Esophagus squamous epithelium (tissue), 4 donors: ENCODE measurements at regions not wholly inside any gene's neighbourhood (a gene's known extent, or its start where the extent isn't known, plus 50 kb on each side); places are given as distances from the start of the nearest gene placed in this dataset.

Source experiments
- POLR2A ChIP-seq, 4 donors: fragments of 450-650 bp; IDR thresholded peaks; one replicate each; pipeline ENCODE4 v1.6.1; 2017; ENCODE audit warnings: antibody characterized with exemption in 4 of 4, mild to moderate bottlenecking in 4 of 4, moderate library complexity in 3 of 4
- TF ChIP-seq, protein P1 (sequence below), 6 experiments: fragments of 450-650 bp in 4 of 6; fragments of 200-600 bp in 2 of 6; sonication (generic) in 2 of 6; IDR thresholded peaks; one replicate each; pipeline ENCODE4 v1.5.1; 2016 to 2019; ENCODE audit warnings: antibody characterized with exemption in 6 of 6, mild to moderate bottlenecking in 4 of 6, moderate library complexity in 4 of 6

DNA sequence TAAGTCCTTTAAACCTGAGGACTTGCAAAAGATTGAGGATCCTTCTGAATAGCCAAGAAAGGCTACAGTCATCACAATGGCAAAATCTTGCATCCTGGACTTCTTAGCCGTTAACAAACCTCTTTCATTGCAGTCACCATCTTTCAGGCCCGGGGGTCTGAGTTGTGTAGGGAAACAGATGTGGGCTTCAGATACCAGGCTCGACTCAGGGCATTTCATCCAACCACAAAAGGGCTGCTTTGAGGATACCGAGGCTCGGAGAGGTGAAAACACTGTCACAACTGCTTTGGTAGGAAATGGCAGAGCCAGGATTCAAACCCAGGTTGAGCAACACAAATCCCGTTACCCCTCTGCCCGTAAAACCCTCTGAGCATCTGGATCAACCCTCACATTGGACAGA is 147.4 kb downstream of the TFCP2L1 start:
- TF ChIP-seq, protein P1, sequence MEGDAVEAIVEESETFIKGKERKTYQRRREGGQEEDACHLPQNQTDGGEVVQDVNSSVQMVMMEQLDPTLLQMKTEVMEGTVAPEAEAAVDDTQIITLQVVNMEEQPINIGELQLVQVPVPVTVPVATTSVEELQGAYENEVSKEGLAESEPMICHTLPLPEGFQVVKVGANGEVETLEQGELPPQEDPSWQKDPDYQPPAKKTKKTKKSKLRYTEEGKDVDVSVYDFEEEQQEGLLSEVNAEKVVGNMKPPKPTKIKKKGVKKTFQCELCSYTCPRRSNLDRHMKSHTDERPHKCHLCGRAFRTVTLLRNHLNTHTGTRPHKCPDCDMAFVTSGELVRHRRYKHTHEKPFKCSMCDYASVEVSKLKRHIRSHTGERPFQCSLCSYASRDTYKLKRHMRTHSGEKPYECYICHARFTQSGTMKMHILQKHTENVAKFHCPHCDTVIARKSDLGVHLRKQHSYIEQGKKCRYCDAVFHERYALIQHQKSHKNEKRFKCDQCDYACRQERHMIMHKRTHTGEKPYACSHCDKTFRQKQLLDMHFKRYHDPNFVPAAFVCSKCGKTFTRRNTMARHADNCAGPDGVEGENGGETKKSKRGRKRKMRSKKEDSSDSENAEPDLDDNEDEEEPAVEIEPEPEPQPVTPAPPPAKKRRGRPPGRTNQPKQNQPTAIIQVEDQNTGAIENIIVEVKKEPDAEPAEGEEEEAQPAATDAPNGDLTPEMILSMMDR (IDR thresholded peaks at IDR 0.05): no peak
- TF ChIP-seq POLR2A (IDR thresholded peaks at IDR 0.05): no peak
